Osteoblast (primary cell): ENCODE measurements at regions not wholly inside any gene's neighbourhood (a gene's known extent, or its start where the extent isn't known, plus 50 kb on each side); places are given as distances from the start of the nearest gene placed in this dataset.

Source experiments
- DNase-seq: peaks from one replicate; pipeline ENCODE4 v3.0.0; 2011; ENCODE audit warnings: low spot score, mixed read lengths; ENCODE audit not compliant: insufficient read length; ENCODE audit errors: missing footprints
- H2AFZ ChIP-seq: 2 replicates; pipeline ENCODE4 v1.6.0; 2011; ENCODE audit warnings: mild to moderate bottlenecking, low read length
- H3K27ac ChIP-seq: 2 replicates; pipeline ENCODE4 v1.5.1; 2011; ENCODE audit warnings: mild to moderate bottlenecking, low read depth, low read length, moderate library complexity
- H3K27me3 ChIP-seq: 2 replicates; pipeline ENCODE4 v1.6.0; 2012; ENCODE audit warnings: mild to moderate bottlenecking, control low read depth, inconsistent platforms, low read length, moderate library complexity; ENCODE audit not compliant: insufficient read depth
- H3K36me3 ChIP-seq: 2 replicates; pipeline ENCODE4 v1.5.1; 2011; ENCODE audit warnings: mild to moderate bottlenecking, low read length, control low read depth, moderate library complexity; ENCODE audit not compliant: insufficient read depth
- H3K4me1 ChIP-seq: 2 replicates; pipeline ENCODE4 v1.5.1; 2011; ENCODE audit warnings: mild to moderate bottlenecking, low read length, control low read depth, moderate library complexity; ENCODE audit not compliant: insufficient read depth
- H3K4me2 ChIP-seq: 2 replicates; pipeline ENCODE4 v1.6.0; 2011; ENCODE audit warnings: mild to moderate bottlenecking, low read length; ENCODE audit not compliant: insufficient read depth
- H3K4me3 ChIP-seq: fragments of 200-600 bp; sonication (generic); 3 replicates; pipeline ENCODE4 v1.5.1; 2012; ENCODE audit warnings: mild to moderate bottlenecking, low read length, inconsistent platforms; ENCODE audit not compliant: insufficient read depth
- H3K79me2 ChIP-seq: 2 replicates; pipeline ENCODE4 v1.6.0; 2012; ENCODE audit warnings: mild to moderate bottlenecking, low read length, control low read depth, inconsistent platforms; ENCODE audit not compliant: insufficient read depth
- H3K9me3 ChIP-seq: 2 replicates; pipeline ENCODE4 v1.5.1; 2011; ENCODE audit warnings: low read depth, low read length, control low read depth
- H4K20me1 ChIP-seq: 2 replicates; pipeline ENCODE4 v1.6.0; 2012; ENCODE audit warnings: mild to moderate bottlenecking, low read length, control low read depth; ENCODE audit not compliant: insufficient read depth
- CTCF ChIP-seq: IDR thresholded peaks from 2 replicates; pipeline ENCODE4 v1.5.1; 2011; ENCODE audit warnings: mild to moderate bottlenecking, low read depth, low read length, moderate library complexity; ENCODE audit errors: extremely low read depth

DNA sequence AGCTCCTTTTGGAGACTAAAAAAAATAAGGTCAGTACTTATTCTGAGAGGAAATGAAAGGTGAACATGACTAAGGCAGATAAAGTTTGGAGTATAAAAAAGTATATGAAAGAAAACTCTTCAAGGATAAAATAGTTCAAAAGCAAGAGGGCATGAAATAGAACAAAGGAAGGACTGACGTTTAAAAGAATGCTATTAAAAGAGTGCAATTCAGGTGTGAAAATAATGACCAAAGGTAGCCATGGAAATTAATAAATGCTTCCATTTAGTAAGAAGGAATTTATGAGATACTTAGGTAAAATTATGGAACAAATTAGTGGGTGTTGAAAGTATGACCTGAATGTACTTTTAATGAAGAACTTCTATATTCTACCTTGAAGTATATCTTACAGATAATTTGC lies 128.2 kb upstream of the WDFY3 start:
- Histone ChIP-seq H4K20me1 (no peaks in the 10 kb centered on the region), H3K79me2 (no peaks in the 10 kb centered on the region), H3K4me2 (no peak overlapping the region), H3K27ac (no peak overlapping the region), H3K27me3 (no peaks in the 10 kb centered on the region), H2AFZ (no peak overlapping the region), H3K4me3 (no peak overlapping the region), H3K36me3 (no peaks in the 10 kb centered on the region), H3K4me1 (no peaks in the 10 kb centered on the region), H3K9me3 (no peaks in the 10 kb centered on the region)
- DNase-seq: no peak
- no peak for TF ChIP-seq CTCF

DNA sequence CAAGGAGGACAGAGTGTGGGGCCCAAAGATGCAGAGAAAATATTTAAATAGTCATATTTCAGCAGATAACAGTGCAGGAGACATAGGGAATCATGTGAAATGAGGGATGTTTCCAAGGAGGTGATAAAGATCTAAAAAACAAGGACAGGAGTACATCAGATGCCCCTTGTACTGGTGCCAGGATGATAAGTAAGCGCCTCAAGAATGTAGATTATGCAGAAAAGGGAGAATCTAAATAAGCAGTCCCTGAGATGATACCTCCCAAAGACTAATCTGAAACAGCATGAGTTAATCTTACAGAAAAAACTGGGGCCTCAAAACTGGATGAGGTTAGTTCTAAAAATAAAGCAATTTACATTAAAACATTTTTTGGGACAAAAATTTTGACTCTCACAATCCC lies 136.1 kb upstream of the WDFY3 start:
- Histone ChIP-seq H4K20me1 (no peaks in the 10 kb centered on the region), H3K4me1 (no peaks in the 10 kb centered on the region), H3K9me3 (no peaks in the 10 kb centered on the region), H2AFZ (no peak overlapping the region), H3K4me2 (no peak overlapping the region), H3K27ac (no peak overlapping the region), H3K36me3 (no peaks in the 10 kb centered on the region), H3K79me2 (no peaks in the 10 kb centered on the region), H3K4me3 (no peak overlapping the region), H3K27me3 (no peaks in the 10 kb centered on the region)
- TF ChIP-seq CTCF: no peak
- DNase-seq: no peak

GRCh38 chr4:85106166-85106565 lies 139.7 kb upstream of the WDFY3 start:
- no peak overlapping the region for H3K4me3 ChIP-seq
- no peaks in the 10 kb centered on the region for H3K4me1 ChIP-seq
- no peak overlapping the region for H3K4me2 ChIP-seq
- no peak for DNase-seq
- H2AFZ ChIP-seq: no peak overlapping the region
- H3K27ac ChIP-seq: no peak overlapping the region
- TF ChIP-seq CTCF: no peak
- H3K36me3 ChIP-seq: no peaks in the 10 kb centered on the region
- H3K79me2 ChIP-seq: no peaks in the 10 kb centered on the region
- no peaks in the 10 kb centered on the region for H3K27me3 ChIP-seq
- no peaks in the 10 kb centered on the region for H3K9me3 ChIP-seq
- no peaks in the 10 kb centered on the region for H4K20me1 ChIP-seq

DNA sequence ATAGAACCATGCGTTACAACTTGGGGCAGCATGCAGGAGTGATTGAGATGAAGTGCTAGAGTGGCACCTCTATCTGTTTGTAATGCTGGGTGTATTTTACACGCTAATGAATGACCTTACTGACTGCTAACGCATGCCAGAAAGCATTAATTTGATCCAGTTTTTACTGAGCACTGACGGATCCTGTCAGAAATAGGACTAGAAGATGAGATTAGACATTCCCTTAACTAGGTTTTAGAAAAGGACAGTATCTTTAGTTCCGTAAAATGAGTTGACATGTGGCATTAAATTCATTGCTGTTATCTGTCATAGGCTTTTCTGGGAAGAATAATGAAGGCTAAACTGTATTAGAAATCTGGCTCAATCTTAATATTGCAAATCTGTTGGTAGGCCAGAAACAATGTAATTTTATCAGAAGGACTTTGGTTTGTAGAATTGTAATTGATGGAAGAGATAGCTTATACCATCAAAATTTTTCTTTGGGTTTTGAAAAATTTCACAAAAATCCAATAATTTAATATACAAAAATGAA lies 140.4 kb upstream of the WDFY3 start:
- Histone ChIP-seq H4K20me1 (no peaks in the 10 kb centered on the region), H3K27ac (no peak overlapping the region), H3K9me3 (no peaks in the 10 kb centered on the region), H3K27me3 (no peaks in the 10 kb centered on the region), H3K79me2 (no peaks in the 10 kb centered on the region), H3K4me2 (no peak overlapping the region), H3K4me1 (no peaks in the 10 kb centered on the region), H3K36me3 (no peaks in the 10 kb centered on the region), H3K4me3 (no peak overlapping the region), H2AFZ (no peak overlapping the region)
- no peak for TF ChIP-seq CTCF
- DNase-seq: no peak
